Astrocyte (in vitro differentiated cells and primary cell): ENCODE measurements at regions not wholly inside any gene's neighbourhood (a gene's known extent, or its start where the extent isn't known, plus 50 kb on each side); places are given as distances from the start of the nearest gene placed in this dataset.

ENCODE experiments used
- DNase-seq: peaks from one replicate; pipeline ENCODE4 v3.0.0-alpha.2; 2010; ENCODE audit warnings: low read depth
- FAIRE-seq: peaks from 2 replicates; lab custom pipeline; 2011; peaks lifted over from hg19 to GRCh38; lab: Jason Lieb, UNC
- H2AFZ ChIP-seq: 2 replicates; pipeline ENCODE4 v1.6.0; 2012; ENCODE audit warnings: low read depth, low read length, inconsistent platforms
- H3K27ac ChIP-seq: 2 replicates; pipeline ENCODE4 v1.5.1; 2011; ENCODE audit warnings: low read depth, low read length, inconsistent platforms
- H3K27me3 ChIP-seq: 2 replicates; pipeline ENCODE4 v1.6.0; 2011; ENCODE audit warnings: low read length, inconsistent platforms; ENCODE audit not compliant: insufficient read depth
- H3K36me3 ChIP-seq: 2 replicates; pipeline ENCODE4 v1.5.1; 2011; ENCODE audit warnings: low read length, inconsistent platforms; ENCODE audit not compliant: insufficient read depth
- H3K4me1 ChIP-seq: 2 replicates; pipeline ENCODE4 v1.5.1; 2011; ENCODE audit warnings: low read length, inconsistent platforms; ENCODE audit not compliant: insufficient read depth
- H3K4me2 ChIP-seq: 2 replicates; pipeline ENCODE4 v1.6.0; 2012; ENCODE audit warnings: low read length, inconsistent platforms
- H3K4me3 ChIP-seq: 2 replicates; pipeline ENCODE4 v1.5.1; 2011; ENCODE audit warnings: low read depth, mild to moderate bottlenecking, low read length, inconsistent platforms; ENCODE audit not compliant: insufficient read depth
- H3K79me2 ChIP-seq: 2 replicates; pipeline ENCODE4 v1.6.0; 2012; ENCODE audit warnings: mild to moderate bottlenecking, low read length, inconsistent platforms; ENCODE audit not compliant: insufficient read depth
- H3K9ac ChIP-seq: 2 replicates; pipeline ENCODE4 v1.6.0; 2012; ENCODE audit warnings: mild to moderate bottlenecking, low read length, inconsistent platforms
- H3K9me3 ChIP-seq: 2 replicates; pipeline ENCODE4 v1.5.1; 2012; ENCODE audit warnings: low read depth, mild to moderate bottlenecking, low read length, inconsistent platforms; ENCODE audit not compliant: insufficient read depth
- H4K20me1 ChIP-seq: 2 replicates; pipeline ENCODE4 v1.6.0; 2012; ENCODE audit warnings: low read length, inconsistent platforms; ENCODE audit not compliant: insufficient read depth
- H3K27ac Mint-ChIP-seq: one replicate; pipeline ENCODE4 v1.8.0; 2021; ENCODE audit warnings: mild to moderate bottlenecking, mixed read lengths; ENCODE audit not compliant: unreplicated experiment
- H3K27me3 Mint-ChIP-seq: one replicate; pipeline ENCODE4 v1.8.0; 2021; ENCODE audit warnings: low read depth, mixed read lengths; ENCODE audit not compliant: unreplicated experiment
- H3K36me3 Mint-ChIP-seq: one replicate; pipeline ENCODE4 v1.8.0; 2021; ENCODE audit warnings: low read depth, mixed read lengths; ENCODE audit not compliant: unreplicated experiment
- H3K4me1 Mint-ChIP-seq: one replicate; pipeline ENCODE4 v1.8.0; 2021; ENCODE audit warnings: low read depth, mixed read lengths; ENCODE audit not compliant: unreplicated experiment
- H3K4me3 Mint-ChIP-seq: one replicate; pipeline ENCODE4 v1.8.0; 2021; ENCODE audit warnings: mild to moderate bottlenecking, moderate library complexity, mixed read lengths; ENCODE audit not compliant: unreplicated experiment
- H3K9me3 Mint-ChIP-seq: one replicate; pipeline ENCODE4 v1.8.0; 2021; ENCODE audit warnings: mild to moderate bottlenecking, mixed read lengths; ENCODE audit not compliant: unreplicated experiment
- EZH2 ChIP-seq: IDR thresholded peaks from 2 replicates; pipeline ENCODE4 v1.6.1; 2012; ENCODE audit warnings: mild to moderate bottlenecking, low read length, inconsistent platforms; ENCODE audit not compliant: insufficient read depth
- TF ChIP-seq, protein P1 (sequence below): IDR thresholded peaks from 2 replicates; pipeline ENCODE4 v1.5.1; 2011; ENCODE audit warnings: low read depth, mild to moderate bottlenecking, inconsistent platforms, low read length, moderate library complexity; ENCODE audit not compliant: insufficient read depth

DNA sequence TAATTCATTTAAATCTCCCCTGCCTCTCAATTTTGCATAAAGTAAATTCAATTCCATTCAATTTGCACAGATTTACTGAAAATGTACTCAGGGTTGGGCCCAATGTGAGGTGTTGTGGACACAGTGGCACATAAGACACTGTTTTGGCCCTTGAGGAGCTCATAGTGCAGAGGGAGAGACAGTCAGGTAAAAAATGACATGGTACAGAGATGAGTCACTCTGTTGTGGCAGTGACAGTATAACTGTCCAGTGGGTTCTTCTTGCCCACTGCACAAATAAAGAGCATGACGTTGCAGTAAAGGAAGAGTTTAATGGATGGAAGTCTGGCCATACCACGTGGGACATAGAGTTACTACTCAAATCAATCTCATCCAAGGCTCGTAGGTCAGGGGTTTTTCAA lies 400.3 kb upstream of the TRIB2 start:
- H3K27ac ChIP-seq: no peak overlapping the region
- H3K9ac ChIP-seq: no peak overlapping the region
- peaks cover 47% of the 10 kb centered on the region for H3K4me1 Mint-ChIP-seq
- no peak overlapping the region for H3K27ac Mint-ChIP-seq
- H3K36me3 Mint-ChIP-seq: no peaks in the 10 kb centered on the region
- FAIRE-seq (no peak), DNase-seq (no peak)
- H3K36me3 ChIP-seq: no peaks in the 10 kb centered on the region
- H3K27me3 ChIP-seq: no peaks in the 10 kb centered on the region
- no peak overlapping the region for H2AFZ ChIP-seq
- no peaks in the 10 kb centered on the region for H3K27me3 Mint-ChIP-seq
- no peaks in the 10 kb centered on the region for H3K9me3 ChIP-seq
- no peak overlapping the region for H3K4me3 Mint-ChIP-seq
- TF ChIP-seq EZH2: no peak
- TF ChIP-seq, protein P1, sequence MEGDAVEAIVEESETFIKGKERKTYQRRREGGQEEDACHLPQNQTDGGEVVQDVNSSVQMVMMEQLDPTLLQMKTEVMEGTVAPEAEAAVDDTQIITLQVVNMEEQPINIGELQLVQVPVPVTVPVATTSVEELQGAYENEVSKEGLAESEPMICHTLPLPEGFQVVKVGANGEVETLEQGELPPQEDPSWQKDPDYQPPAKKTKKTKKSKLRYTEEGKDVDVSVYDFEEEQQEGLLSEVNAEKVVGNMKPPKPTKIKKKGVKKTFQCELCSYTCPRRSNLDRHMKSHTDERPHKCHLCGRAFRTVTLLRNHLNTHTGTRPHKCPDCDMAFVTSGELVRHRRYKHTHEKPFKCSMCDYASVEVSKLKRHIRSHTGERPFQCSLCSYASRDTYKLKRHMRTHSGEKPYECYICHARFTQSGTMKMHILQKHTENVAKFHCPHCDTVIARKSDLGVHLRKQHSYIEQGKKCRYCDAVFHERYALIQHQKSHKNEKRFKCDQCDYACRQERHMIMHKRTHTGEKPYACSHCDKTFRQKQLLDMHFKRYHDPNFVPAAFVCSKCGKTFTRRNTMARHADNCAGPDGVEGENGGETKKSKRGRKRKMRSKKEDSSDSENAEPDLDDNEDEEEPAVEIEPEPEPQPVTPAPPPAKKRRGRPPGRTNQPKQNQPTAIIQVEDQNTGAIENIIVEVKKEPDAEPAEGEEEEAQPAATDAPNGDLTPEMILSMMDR: no peak
- no peak overlapping the region for H3K4me2 ChIP-seq
- H3K79me2 ChIP-seq: no peaks in the 10 kb centered on the region
- no peak overlapping the region for H3K4me3 ChIP-seq
- no peaks in the 10 kb centered on the region for H4K20me1 ChIP-seq
- H3K4me1 ChIP-seq: peaks cover 46% of the 10 kb centered on the region
- H3K9me3 Mint-ChIP-seq: no peaks in the 10 kb centered on the region

DNA sequence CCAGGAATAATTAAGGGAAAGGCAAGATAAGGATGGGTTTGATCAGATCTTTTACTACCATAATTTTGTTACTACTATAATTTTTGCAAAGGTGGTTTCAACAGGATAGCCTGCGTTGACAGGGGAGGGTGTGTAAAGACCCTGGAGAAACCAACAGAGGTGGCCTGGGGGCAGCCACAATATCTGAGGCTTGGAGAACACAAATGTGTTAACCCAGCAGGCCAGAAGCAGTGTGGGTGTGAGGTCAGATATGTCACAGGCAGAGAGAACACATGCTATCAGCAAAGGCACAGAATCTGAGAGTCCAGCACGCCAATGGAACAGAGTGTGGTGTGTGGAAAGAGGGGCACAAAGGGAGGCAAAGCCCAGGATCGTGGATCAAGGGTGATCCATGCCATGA lies 399.4 kb upstream of the TRIB2 start:
- peak overlapping the region; percentile 89 for H3K27ac Mint-ChIP-seq
- H3K4me2 ChIP-seq: peak overlapping the region; percentile 70
- H3K27ac ChIP-seq: peak overlapping the region; percentile 90

DNA sequence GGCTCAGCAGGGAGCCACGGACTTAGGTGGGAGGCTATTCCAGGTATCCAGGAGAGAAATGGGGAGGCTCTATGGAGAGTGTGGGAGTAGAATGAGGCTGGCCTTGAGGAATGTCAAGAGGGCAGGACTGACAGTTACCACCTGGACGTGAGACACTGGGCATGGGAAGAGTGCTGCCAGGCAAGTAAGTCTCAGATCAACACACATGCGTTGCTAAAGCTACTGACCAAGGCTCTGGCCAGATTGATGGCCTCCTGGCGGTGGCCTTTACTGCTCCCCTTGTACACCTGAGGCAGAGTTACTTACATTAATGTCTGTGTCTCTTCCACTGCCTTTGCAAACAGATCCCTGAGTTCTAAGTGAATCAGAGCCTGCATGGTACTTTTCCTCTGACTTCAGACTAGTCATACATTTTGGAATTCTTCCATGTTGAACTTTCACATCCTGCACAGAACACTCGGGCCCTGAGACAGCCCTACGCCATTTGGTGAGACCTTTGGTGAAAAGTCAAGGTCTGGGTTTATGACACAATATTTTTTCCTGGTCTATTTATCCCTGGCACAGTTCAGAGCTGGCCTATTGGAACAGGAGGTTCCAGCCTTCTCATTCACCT lies 398.8 kb upstream of the TRIB2 start:
- H3K36me3 ChIP-seq: no peaks in the 10 kb centered on the region
- no peaks in the 10 kb centered on the region for H3K9me3 Mint-ChIP-seq
- H3K4me2 ChIP-seq: peak overlapping the region; percentile 70
- no peaks in the 10 kb centered on the region for H3K27me3 ChIP-seq
- DNase-seq: peak; percentile 95
- H3K4me3 ChIP-seq: no peak overlapping the region
- no peak overlapping the region for H2AFZ ChIP-seq
- H3K27ac Mint-ChIP-seq: peak overlapping the region; percentile 89
- H4K20me1 ChIP-seq: no peaks in the 10 kb centered on the region
- no peaks in the 10 kb centered on the region for H3K36me3 Mint-ChIP-seq
- H3K9ac ChIP-seq: peak overlapping the region; percentile 67
- no peaks in the 10 kb centered on the region for H3K27me3 Mint-ChIP-seq
- H3K4me3 Mint-ChIP-seq: no peak overlapping the region
- peak; percentile 39 for FAIRE-seq
- peaks cover 55% of the 10 kb centered on the region for H3K4me1 ChIP-seq
- TF ChIP-seq, protein P1: no peak
- TF ChIP-seq EZH2: no peak
- H3K9me3 ChIP-seq: no peaks in the 10 kb centered on the region
- no peaks in the 10 kb centered on the region for H3K79me2 ChIP-seq
- peaks cover 55% of the 10 kb centered on the region for H3K4me1 Mint-ChIP-seq
- H3K27ac ChIP-seq: peak overlapping the region; percentile 90

More for the DNA sequence above, 399.4 kb upstream of the TRIB2 start:
- H3K9ac ChIP-seq: peak overlapping the region; percentile 30
- no peak for DNase-seq
- TF ChIP-seq, protein P1: no peak
- TF ChIP-seq EZH2: no peak
- no peaks in the 10 kb centered on the region for H3K27me3 ChIP-seq
- no peak overlapping the region for H3K4me3 Mint-ChIP-seq
- H3K4me3 ChIP-seq: no peak overlapping the region
- H3K36me3 ChIP-seq: no peaks in the 10 kb centered on the region
- no peaks in the 10 kb centered on the region for H3K27me3 Mint-ChIP-seq
- FAIRE-seq: no peak
- H3K9me3 ChIP-seq: no peaks in the 10 kb centered on the region
- H3K36me3 Mint-ChIP-seq: no peaks in the 10 kb centered on the region
- H3K9me3 Mint-ChIP-seq: no peaks in the 10 kb centered on the region
- H3K4me1 ChIP-seq: peaks cover 54% of the 10 kb centered on the region
- H4K20me1 ChIP-seq: no peaks in the 10 kb centered on the region
- peaks cover 52% of the 10 kb centered on the region for H3K4me1 Mint-ChIP-seq
- no peaks in the 10 kb centered on the region for H3K79me2 ChIP-seq
- H2AFZ ChIP-seq: no peak overlapping the region
